ENCODE measurements at regions not wholly inside any gene's neighbourhood (a gene's known extent, or its start where the extent isn't known, plus 50 kb on each side); places are given as distances from the start of the nearest gene placed in this dataset.

- in situ Hi-C loops (cut with MboI; ENCODE audit: low pct_ligation_motif_present in 1 of 4, low pct_unique_long_range_greater_than_20kb in 1 of 4, low sequenced_read_pairs in 3 of 4) (no loop called here), intact Hi-C loops (cut with DNase I; ENCODE audit: low total_unique reads) (no loop called here)
- no peak overlapping the region for H3K27ac ChIP-seq
- 65 to 69% methylated on average over 3 of the region's 3 CpGs for WGBS, 2 donors (ENCODE audit: low coverage in 1 of 2)
- no peaks in the 10 kb centered on the region for H3K36me3 ChIP-seq
- no peak for TF ChIP-seq POLR2A (IDR thresholded peaks at IDR 0.05)
- TF ChIP-seq CTCF (IDR thresholded peaks at IDR 0.05), result peak in 1 of 5 experiments; percentile 8
- TF ChIP-seq POLR2AphosphoS5 (IDR thresholded peaks at IDR 0.05), result no peak
- TF ChIP-seq EP300 (IDR thresholded peaks at IDR 0.05; ENCODE audit: low read depth), result no peak
- no peaks in the 10 kb centered on the region for H3K27me3 ChIP-seq
- no peaks in the 10 kb centered on the region for H3K4me1 ChIP-seq
- H3K9me3 ChIP-seq, result no peaks in the 10 kb centered on the region
- no peak for DNase-seq
- H3K4me3 ChIP-seq, result no peak overlapping the region
Measured at GRCh38 chr13:89115307-89115706, 1444.1 kb downstream of the SLITRK5 start.

- Histone ChIP-seq H3K27me3 (no peaks in the 10 kb centered on the region), H3K4me3 (no peak overlapping the region), H3K27ac (no peak overlapping the region), H3K36me3 (no peaks in the 10 kb centered on the region), H3K4me1 (no peaks in the 10 kb centered on the region), H3K9me3 (no peaks in the 10 kb centered on the region)
- TF ChIP-seq EP300 (IDR thresholded peaks at IDR 0.05; ENCODE audit: low read depth) (no peak), CTCF (IDR thresholded peaks at IDR 0.05) (no peak), POLR2AphosphoS5 (IDR thresholded peaks at IDR 0.05) (no peak), POLR2A (IDR thresholded peaks at IDR 0.05) (no peak)
- in situ Hi-C loops (cut with MboI; ENCODE audit: low pct_ligation_motif_present in 1 of 4, low pct_unique_long_range_greater_than_20kb in 1 of 4, low sequenced_read_pairs in 3 of 4) (no loop called here), intact Hi-C loops (cut with DNase I; ENCODE audit: low total_unique reads) (no loop called here)
- WGBS, 2 donors (ENCODE audit: low coverage in 1 of 2), result 30 to 31% methylated on average over 3 of the region's 3 CpGs
- DNase-seq, result no peak
Measured at GRCh38 chr13:89136678-89137077, 1465.5 kb downstream of the SLITRK5 start.

GRCh38 chr13:89150362-89150761 lies 1479.2 kb downstream of the SLITRK5 start:
- intact Hi-C loops (cut with DNase I; ENCODE audit: low total_unique reads) (no loop called here), in situ Hi-C loops (cut with MboI; ENCODE audit: low pct_ligation_motif_present in 1 of 4, low pct_unique_long_range_greater_than_20kb in 1 of 4, low sequenced_read_pairs in 3 of 4) (no loop called here)
- no peaks in the 10 kb centered on the region for H3K9me3 ChIP-seq
- H3K4me1 ChIP-seq, result no peaks in the 10 kb centered on the region
- no peak overlapping the region for H3K27ac ChIP-seq
- H3K36me3 ChIP-seq, result no peaks in the 10 kb centered on the region
- DNase-seq, result no peak
- no peak overlapping the region for H3K4me3 ChIP-seq
- no peaks in the 10 kb centered on the region for H3K27me3 ChIP-seq
- no peak for TF ChIP-seq POLR2AphosphoS5 (IDR thresholded peaks at IDR 0.05)
- TF ChIP-seq CTCF (IDR thresholded peaks at IDR 0.05), result no peak
- TF ChIP-seq POLR2A (IDR thresholded peaks at IDR 0.05), result no peak

- Histone ChIP-seq H3K27me3 (no peaks in the 10 kb centered on the region), H3K4me3 (no peak overlapping the region), H3K4me1 (no peaks in the 10 kb centered on the region), H3K9me3 (no peaks in the 10 kb centered on the region), H3K36me3 (no peaks in the 10 kb centered on the region), H3K27ac (no peak overlapping the region)
- in situ Hi-C loops (cut with MboI; ENCODE audit: low pct_ligation_motif_present in 1 of 4, low pct_unique_long_range_greater_than_20kb in 1 of 4, low sequenced_read_pairs in 3 of 4) (no loop called here), intact Hi-C loops (cut with DNase I; ENCODE audit: low total_unique reads) (no loop called here)
- 87 to 92% methylated on average over 5 of the region's 5 CpGs for WGBS, 2 donors (ENCODE audit: low coverage in 1 of 2)
- DNase-seq, result no peak
- TF ChIP-seq EP300 (IDR thresholded peaks at IDR 0.05; ENCODE audit: low read depth) (no peak), POLR2AphosphoS5 (IDR thresholded peaks at IDR 0.05) (no peak), POLR2A (IDR thresholded peaks at IDR 0.05) (no peak), CTCF (IDR thresholded peaks at IDR 0.05) (no peak)
Measured at GRCh38 chr13:89153941-89154340, 1482.8 kb downstream of the SLITRK5 start.
